Trophoblast cell (in vitro differentiated cells and primary cell): ENCODE measurements at regions not wholly inside any gene's neighbourhood (a gene's known extent, or its start where the extent isn't known, plus 50 kb on each side); places are given as distances from the start of the nearest gene placed in this dataset.
"Not testable (repeated sequence)": the region's sequence is repeated elsewhere in the genome, so short reads cannot be mapped to it uniquely, and the experiment has no call there.

Experiments used
- DNase-seq, 2 donors: peaks; one replicate each; pipeline ENCODE4 v3.0.0-alpha.2; 2016
- H2AFZ ChIP-seq: 2 replicates; pipeline ENCODE4 v1.6.1; 2013; ENCODE audit warnings: low read length, moderate library complexity, mild to moderate bottlenecking; ENCODE audit not compliant: insufficient read depth, poor library complexity
- H2AK5ac ChIP-seq: 2 replicates; pipeline ENCODE4 v1.6.1; 2013; ENCODE audit warnings: mild to moderate bottlenecking, low read length
- H2BK120ac ChIP-seq: 2 replicates; pipeline ENCODE4 v1.6.1; 2013; ENCODE audit warnings: low read length, mild to moderate bottlenecking, moderate library complexity; ENCODE audit not compliant: insufficient read depth, poor library complexity
- H2BK12ac ChIP-seq: 2 replicates; pipeline ENCODE4 v1.6.1; 2013; ENCODE audit warnings: mild to moderate bottlenecking, low read length, moderate library complexity
- H2BK5ac ChIP-seq: 2 replicates; pipeline ENCODE4 v1.6.1; 2013; ENCODE audit warnings: low read length, low read depth, moderate library complexity, mild to moderate bottlenecking; ENCODE audit not compliant: poor library complexity
- H3K14ac ChIP-seq: 2 replicates; pipeline ENCODE4 v1.6.1; 2013; ENCODE audit warnings: mild to moderate bottlenecking, low read length
- H3K18ac ChIP-seq: 2 replicates; pipeline ENCODE4 v1.6.1; 2013; ENCODE audit warnings: mild to moderate bottlenecking, low read length
- H3K23ac ChIP-seq: 2 replicates; pipeline ENCODE4 v1.6.1; 2013; ENCODE audit warnings: low read length
- H3K27ac ChIP-seq: 2 replicates; pipeline ENCODE4 v1.5.1; 2013; ENCODE audit warnings: low read depth, mild to moderate bottlenecking, inconsistent platforms, low read length, moderate library complexity
- H3K27me3 ChIP-seq: 2 replicates; pipeline ENCODE4 v1.6.1; 2013; ENCODE audit warnings: inconsistent platforms, mild to moderate bottlenecking, low read length, moderate library complexity; ENCODE audit not compliant: insufficient read depth
- H3K36me3 ChIP-seq, 2 experiments: 1 replicate in 1 of 2; 2 replicates in 1 of 2; pipeline ENCODE4 v1.6.1; 2013; ENCODE audit warnings: low read length in 2 of 2, mild to moderate bottlenecking in 2 of 2, moderate library complexity in 1 of 2; ENCODE audit not compliant: insufficient read depth in 2 of 2, control insufficient read depth in 1 of 2
- H3K4ac ChIP-seq: 2 replicates; pipeline ENCODE4 v1.6.1; 2013; ENCODE audit warnings: low read depth, mild to moderate bottlenecking, low read length, moderate library complexity
- H3K4me1 ChIP-seq, 2 experiments: 1 replicate in 1 of 2; 2 replicates in 1 of 2; pipeline ENCODE4 v1.6.1; 2013; ENCODE audit warnings: low read length in 2 of 2, mild to moderate bottlenecking in 2 of 2, moderate library complexity in 1 of 2; ENCODE audit not compliant: insufficient read depth in 2 of 2, control insufficient read depth in 1 of 2
- H3K4me2 ChIP-seq: 2 replicates; pipeline ENCODE4 v1.6.1; 2013; ENCODE audit warnings: inconsistent platforms, mild to moderate bottlenecking, low read length, moderate library complexity
- H3K4me3 ChIP-seq: 2 replicates; pipeline ENCODE4 v1.5.1; 2013; ENCODE audit warnings: mild to moderate bottlenecking, low read depth, low read length, inconsistent platforms
- H3K79me1 ChIP-seq: one replicate; pipeline ENCODE4 v1.6.1; 2013; ENCODE audit warnings: low read length
- H3K79me2 ChIP-seq: 2 replicates; pipeline ENCODE4 v1.6.1; 2013; ENCODE audit warnings: low read length, mild to moderate bottlenecking; ENCODE audit not compliant: control insufficient read depth, insufficient read depth, poor library complexity
- H3K9ac ChIP-seq: 2 replicates; pipeline ENCODE4 v1.6.1; 2013; ENCODE audit warnings: mild to moderate bottlenecking, low read length
- H3K9me3 ChIP-seq: 2 replicates; pipeline ENCODE4 v1.6.1; 2013; ENCODE audit warnings: low read depth, mild to moderate bottlenecking, control low read depth, inconsistent platforms, low read length; ENCODE audit not compliant: insufficient read depth
- H4K12ac ChIP-seq: 2 replicates; pipeline ENCODE4 v1.6.1; 2013; ENCODE audit warnings: low read depth, mild to moderate bottlenecking, low read length, moderate library complexity
- H4K8ac ChIP-seq: 2 replicates; pipeline ENCODE4 v1.6.1; 2013; ENCODE audit warnings: low read depth, mild to moderate bottlenecking, low read length, moderate library complexity
- H4K91ac ChIP-seq: one replicate; pipeline ENCODE4 v1.6.1; 2013; ENCODE audit warnings: low read depth, mild to moderate bottlenecking, low read length, moderate library complexity
- WGBS: extraction: QIAGEN DNeasy Blood & Tissue Kit; methylation state at CpG from one replicate; pipeline ENCODE4 v1.1.7; 2013; ENCODE audit warnings: missing lambda C conversion rate; ENCODE audit not compliant: insufficient read length, insufficient coverage; ENCODE audit errors: extremely low coverage; 5-methylcytosine and 5-hydroxymethylcytosine counted together

- not testable (repeated sequence) for H3K79me2 ChIP-seq, H3K9ac ChIP-seq, H3K4me2 ChIP-seq, H3K23ac ChIP-seq, H2AK5ac ChIP-seq, H3K79me1 ChIP-seq, H3K36me3 ChIP-seq, H3K27me3 ChIP-seq, H2BK5ac ChIP-seq, H2BK120ac ChIP-seq, H2AFZ ChIP-seq, H3K18ac ChIP-seq, H3K9me3 ChIP-seq, H3K4ac ChIP-seq, H3K27ac ChIP-seq, H4K91ac ChIP-seq, H3K14ac ChIP-seq, H4K8ac ChIP-seq, H2BK12ac ChIP-seq, DNase-seq, H4K12ac ChIP-seq, H3K4me1 ChIP-seq, H3K4me3 ChIP-seq
- WGBS, result no CpG with 5 or more reads among the region's 27 CpGs
These were observed 363.6 kb upstream of the UMPS start for GRCh38 chr3:124366655-124367054.

- Histone ChIP-seq H2BK5ac (no peak overlapping the region), H3K14ac (no peak overlapping the region), H3K9me3 (no peaks in the 10 kb centered on the region), H3K36me3 (no peaks in the 10 kb centered on the region), H3K23ac (no peak overlapping the region), H3K4me2 (no peak overlapping the region), H3K18ac (no peak overlapping the region), H3K79me1 (no peaks in the 10 kb centered on the region), H2BK120ac (no peak overlapping the region), H4K12ac (no peak overlapping the region), H3K27ac (no peak overlapping the region), H4K8ac (no peak overlapping the region), H2AK5ac (no peak overlapping the region), H3K4me3 (no peak overlapping the region), H3K27me3 (no peaks in the 10 kb centered on the region), H3K4me1 (peaks cover 4 to 6% of the 10 kb centered on the region in 2 experiments), H3K79me2 (no peaks in the 10 kb centered on the region), H3K9ac (no peak overlapping the region), H3K4ac (no peak overlapping the region), H4K91ac (no peak overlapping the region), H2AFZ (no peak overlapping the region), H2BK12ac (no peak overlapping the region)
- no peak for DNase-seq
- WGBS, result no CpG with 5 or more reads among the region's 3 CpGs
These were observed 357.5 kb upstream of the UMPS start for GRCh38 chr3:124372775-124373174.

GRCh38 chr3:124373524-124373923, 356.7 kb upstream of the UMPS start:
- H2AK5ac ChIP-seq, result no peak overlapping the region
- H3K79me2 ChIP-seq, result no peaks in the 10 kb centered on the region

GRCh38 chr3:124374583-124374982, 355.7 kb upstream of the UMPS start:
- Histone ChIP-seq H4K12ac (no peak overlapping the region), H2BK120ac (no peak overlapping the region), H3K27me3 (no peaks in the 10 kb centered on the region), H3K79me2 (no peaks in the 10 kb centered on the region), H4K91ac (no peak overlapping the region), H2BK12ac (no peak overlapping the region), H2BK5ac (no peak overlapping the region), H3K4me3 (no peak overlapping the region), H3K23ac (no peak overlapping the region), H3K4me2 (no peak overlapping the region), H2AK5ac (no peak overlapping the region), H3K18ac (no peak overlapping the region), H3K4ac (no peak overlapping the region), H3K9me3 (no peaks in the 10 kb centered on the region), H4K8ac (no peak overlapping the region), H3K9ac (no peak overlapping the region), H3K14ac (no peak overlapping the region), H3K79me1 (no peaks in the 10 kb centered on the region), H3K27ac (no peak overlapping the region), H2AFZ (no peak overlapping the region), H3K36me3 (no peaks in the 10 kb centered on the region), H3K4me1 (peaks cover 4 to 6% of the 10 kb centered on the region in 2 experiments)
- DNase-seq, result no peak
- no CpG with 5 or more reads among the region's 3 CpGs for WGBS

More at GRCh38 chr3:124373524-124373923, 356.7 kb upstream of the UMPS start:
- Histone ChIP-seq H3K4me2 (no peak overlapping the region), H4K91ac (no peak overlapping the region), H3K9ac (no peak overlapping the region), H4K8ac (no peak overlapping the region), H3K27ac (no peak overlapping the region), H3K4me1 (peaks cover 4 to 6% of the 10 kb centered on the region in 2 experiments), H3K9me3 (no peaks in the 10 kb centered on the region), H2BK12ac (no peak overlapping the region), H3K79me1 (no peaks in the 10 kb centered on the region), H3K14ac (no peak overlapping the region), H3K27me3 (no peaks in the 10 kb centered on the region), H2BK120ac (no peak overlapping the region), H3K18ac (no peak overlapping the region), H2BK5ac (no peak overlapping the region), H2AFZ (no peak overlapping the region), H3K36me3 (no peaks in the 10 kb centered on the region), H3K4me3 (no peak overlapping the region), H4K12ac (no peak overlapping the region), H3K23ac (no peak overlapping the region), H3K4ac (no peak overlapping the region)
- no peak for DNase-seq
- no CpG with 5 or more reads among the region's 2 CpGs for WGBS
